Cardiac muscle cell (in vitro differentiated cells and primary cell): ENCODE measurements at regions not wholly inside any gene's neighbourhood (a gene's known extent, or its start where the extent isn't known, plus 50 kb on each side); places are given as distances from the start of the nearest gene placed in this dataset.

Experiments used
- DNase-seq, 2 donors: peaks; one replicate each; pipeline versions ENCODE4 v3.0.0 to v3.0.0-alpha.2; 2010 to 2017; ENCODE audit warnings: low read depth in 1 of 2, low spot score in 1 of 2
- H3K27ac ChIP-seq: fragments of 200-600 bp; sonication (generic); 2 replicates; pipeline ENCODE4 v1.5.1; 2016
- H3K27me3 ChIP-seq: fragments of 200-600 bp; sonication (generic); 2 replicates; pipeline ENCODE4 v1.6.0; 2016; ENCODE audit warnings: control low read depth
- H3K36me3 ChIP-seq: fragments of 200-600 bp; sonication (generic); 2 replicates; pipeline ENCODE4 v1.5.1; 2016; ENCODE audit warnings: control low read depth
- H3K4me1 ChIP-seq: fragments of 200-600 bp; sonication (generic); 2 replicates; pipeline ENCODE4 v1.8.1; 2017; ENCODE audit warnings: low read depth, mild to moderate bottlenecking, mixed run types
- H3K4me3 ChIP-seq: fragments of 200-600 bp; sonication (generic); 2 replicates; pipeline ENCODE4 v1.5.1; 2016; ENCODE audit warnings: mild to moderate bottlenecking
- H3K9me3 ChIP-seq: fragments of 200-600 bp; sonication (generic); 2 replicates; pipeline ENCODE4 v1.5.1; 2017; ENCODE audit warnings: low read depth, mild to moderate bottlenecking, control low read depth
- TF ChIP-seq, protein P1 (sequence below): IDR thresholded peaks from 2 replicates; pipeline ENCODE4 v1.5.1; 2012; ENCODE audit warnings: low read depth, mild to moderate bottlenecking, low read length

DNA sequence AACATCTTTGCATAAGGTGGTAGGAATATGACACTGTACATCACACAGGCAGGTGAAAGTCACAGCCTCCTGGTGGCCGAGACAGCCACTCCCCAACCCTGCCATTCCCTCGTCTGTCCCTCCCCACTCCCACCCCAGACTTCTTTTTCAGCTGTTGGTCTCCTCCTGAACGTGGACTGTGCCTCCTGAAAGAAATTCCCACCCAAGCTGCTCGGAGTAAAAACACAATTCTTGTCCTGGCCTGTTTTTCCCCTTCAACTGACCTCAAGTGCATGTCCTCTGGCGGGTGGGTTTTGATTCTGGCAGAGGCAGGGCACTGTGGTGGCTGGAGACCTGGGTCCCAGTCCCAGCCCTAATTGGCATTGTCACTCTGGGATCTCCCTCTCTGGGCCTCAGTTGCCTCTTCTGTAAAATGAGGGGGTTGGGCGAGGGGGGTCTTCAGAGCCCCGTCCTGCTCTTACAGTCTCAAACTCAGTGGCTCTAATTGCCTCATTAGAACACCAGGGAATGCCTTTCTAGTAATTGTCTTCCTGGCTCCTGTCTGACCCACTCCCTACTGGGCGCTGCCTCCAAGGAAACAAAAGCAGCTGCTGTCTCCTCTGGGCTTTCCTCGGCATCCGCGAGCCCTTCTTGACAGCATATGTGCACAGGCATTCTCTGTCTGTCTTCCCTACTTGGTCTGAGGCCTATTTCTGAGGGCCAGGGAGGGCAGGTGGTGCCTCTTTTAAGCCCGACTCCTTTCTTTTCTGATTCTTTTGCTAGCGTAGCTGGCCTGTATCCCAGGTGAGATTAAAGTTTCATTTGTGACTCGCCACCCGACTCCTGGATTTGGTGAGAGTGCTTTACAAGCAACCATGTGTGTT, 186.6 kb upstream of the RMST start:
- TF ChIP-seq, protein P1, sequence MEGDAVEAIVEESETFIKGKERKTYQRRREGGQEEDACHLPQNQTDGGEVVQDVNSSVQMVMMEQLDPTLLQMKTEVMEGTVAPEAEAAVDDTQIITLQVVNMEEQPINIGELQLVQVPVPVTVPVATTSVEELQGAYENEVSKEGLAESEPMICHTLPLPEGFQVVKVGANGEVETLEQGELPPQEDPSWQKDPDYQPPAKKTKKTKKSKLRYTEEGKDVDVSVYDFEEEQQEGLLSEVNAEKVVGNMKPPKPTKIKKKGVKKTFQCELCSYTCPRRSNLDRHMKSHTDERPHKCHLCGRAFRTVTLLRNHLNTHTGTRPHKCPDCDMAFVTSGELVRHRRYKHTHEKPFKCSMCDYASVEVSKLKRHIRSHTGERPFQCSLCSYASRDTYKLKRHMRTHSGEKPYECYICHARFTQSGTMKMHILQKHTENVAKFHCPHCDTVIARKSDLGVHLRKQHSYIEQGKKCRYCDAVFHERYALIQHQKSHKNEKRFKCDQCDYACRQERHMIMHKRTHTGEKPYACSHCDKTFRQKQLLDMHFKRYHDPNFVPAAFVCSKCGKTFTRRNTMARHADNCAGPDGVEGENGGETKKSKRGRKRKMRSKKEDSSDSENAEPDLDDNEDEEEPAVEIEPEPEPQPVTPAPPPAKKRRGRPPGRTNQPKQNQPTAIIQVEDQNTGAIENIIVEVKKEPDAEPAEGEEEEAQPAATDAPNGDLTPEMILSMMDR: no peak
- H3K27me3 ChIP-seq: no peaks in the 10 kb centered on the region
- H3K36me3 ChIP-seq: no peaks in the 10 kb centered on the region
- DNase-seq: no peak
- no peaks in the 10 kb centered on the region for H3K9me3 ChIP-seq
- H3K4me3 ChIP-seq: no peak overlapping the region
- H3K4me1 ChIP-seq: no peaks in the 10 kb centered on the region
- H3K27ac ChIP-seq: no peak overlapping the region

DNA sequence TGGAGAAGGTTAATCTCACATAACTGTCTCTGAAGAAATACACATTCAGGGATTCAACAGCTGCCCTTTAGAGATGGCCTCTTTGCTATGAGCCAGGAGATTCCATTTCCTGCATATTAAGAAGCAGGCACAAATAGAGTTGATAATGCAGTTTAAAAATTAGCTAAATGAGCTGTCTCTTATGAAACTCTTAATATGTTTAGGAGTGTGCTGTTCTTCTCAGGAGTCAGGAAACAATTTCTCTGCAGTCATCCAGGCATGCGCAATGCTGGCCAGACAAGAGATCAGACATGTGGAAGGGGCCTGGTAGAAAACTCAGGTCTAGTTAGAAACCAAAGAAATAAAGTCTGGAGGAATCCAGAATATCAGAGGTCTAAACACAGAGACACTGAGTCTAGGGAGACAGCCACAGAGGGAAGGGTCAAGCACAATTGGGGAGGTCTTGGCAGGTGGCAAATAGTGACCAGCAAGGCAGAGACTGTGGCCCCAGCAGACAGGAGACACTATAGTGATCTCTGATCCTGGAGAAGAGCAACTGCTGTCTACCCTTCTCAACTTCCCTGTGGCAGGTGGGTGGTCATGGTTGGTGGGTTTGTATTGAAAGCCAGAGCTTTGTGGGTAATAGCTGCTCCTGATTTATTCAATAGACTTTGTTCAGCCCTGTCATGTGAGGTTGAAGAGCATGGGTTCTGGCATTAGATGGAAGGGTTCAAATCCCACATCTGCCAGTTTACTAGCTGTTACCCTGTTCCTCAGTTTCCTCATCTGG, 185.8 kb upstream of the RMST start:
- no peaks in the 10 kb centered on the region for H3K36me3 ChIP-seq
- TF ChIP-seq, protein P1: no peak
- no peaks in the 10 kb centered on the region for H3K4me1 ChIP-seq
- no peak for DNase-seq
- no peaks in the 10 kb centered on the region for H3K9me3 ChIP-seq
- no peak overlapping the region for H3K27ac ChIP-seq
- H3K27me3 ChIP-seq: no peaks in the 10 kb centered on the region
- H3K4me3 ChIP-seq: no peak overlapping the region

DNA sequence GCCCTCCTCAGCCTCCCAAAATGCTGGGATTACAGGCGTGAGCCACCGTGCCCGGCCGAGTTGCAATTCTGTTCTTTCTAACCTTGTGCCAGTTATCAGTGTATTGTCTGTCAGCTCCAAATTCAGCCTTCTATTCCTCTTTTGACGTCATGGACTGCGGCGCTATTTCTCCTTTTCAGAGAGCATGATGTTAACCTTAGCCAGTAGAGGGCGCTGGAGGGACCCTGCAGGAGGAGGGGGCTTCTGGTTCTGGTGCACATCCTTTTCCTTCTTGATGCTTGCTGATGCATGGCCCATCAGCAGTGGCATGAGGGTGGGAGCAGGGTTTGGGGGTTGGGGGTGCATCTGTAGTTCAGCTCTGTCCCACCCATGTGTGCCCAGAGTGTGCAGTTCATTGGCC, 179.3 kb upstream of the RMST start:
- H3K4me1 ChIP-seq: no peaks in the 10 kb centered on the region
- TF ChIP-seq, protein P1: no peak
- H3K27me3 ChIP-seq: no peaks in the 10 kb centered on the region
- H3K36me3 ChIP-seq: no peaks in the 10 kb centered on the region
- no peak overlapping the region for H3K27ac ChIP-seq
- no peaks in the 10 kb centered on the region for H3K9me3 ChIP-seq
- DNase-seq: no peak
- no peak overlapping the region for H3K4me3 ChIP-seq

DNA sequence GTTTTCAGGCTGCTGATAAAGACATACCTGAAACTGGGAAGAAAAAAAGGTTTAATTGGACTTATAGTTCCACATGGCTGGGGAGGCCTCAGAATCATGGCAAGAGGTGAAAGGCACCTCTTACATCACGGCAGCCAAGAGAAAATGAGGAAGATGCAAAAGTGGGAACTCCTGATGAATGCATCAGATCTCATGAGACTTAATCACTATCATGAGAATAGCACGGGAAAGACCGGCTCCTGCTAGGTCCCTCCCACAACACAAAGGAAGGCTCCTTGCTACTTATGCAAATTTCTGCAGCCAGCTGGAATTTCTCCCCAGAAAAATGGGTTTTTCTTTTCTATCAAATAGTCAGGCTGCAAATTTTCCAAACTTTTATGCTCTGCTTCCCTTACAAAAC, 174.1 kb upstream of the RMST start:
- Histone ChIP-seq H3K27ac (no peak overlapping the region), H3K4me1 (no peaks in the 10 kb centered on the region), H3K4me3 (no peak overlapping the region), H3K27me3 (no peaks in the 10 kb centered on the region), H3K9me3 (no peaks in the 10 kb centered on the region), H3K36me3 (no peaks in the 10 kb centered on the region)
- TF ChIP-seq, protein P1: no peak
- DNase-seq: no peak

DNA sequence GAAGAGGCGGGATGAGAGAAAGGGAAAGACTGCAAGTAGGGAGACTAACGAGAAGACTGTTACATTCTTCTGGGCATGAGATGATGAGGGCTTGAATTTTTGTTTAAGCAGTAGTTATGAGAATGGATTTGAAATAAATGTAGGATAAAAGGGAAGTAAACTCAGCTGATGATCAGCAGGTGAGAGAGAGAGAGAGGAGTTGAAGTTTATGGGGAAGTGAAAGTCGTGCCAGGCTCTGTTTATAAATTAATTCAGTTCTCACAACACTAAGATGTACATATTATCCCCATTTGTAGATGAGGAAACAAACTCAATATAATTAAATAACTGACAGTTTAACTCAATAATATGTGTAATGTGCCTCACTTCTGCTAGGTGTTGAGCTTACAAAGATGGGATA, 170.0 kb upstream of the RMST start:
- DNase-seq: no peak
- TF ChIP-seq, protein P1: no peak
- Histone ChIP-seq H3K36me3 (no peaks in the 10 kb centered on the region), H3K27me3 (no peaks in the 10 kb centered on the region), H3K27ac (no peak overlapping the region), H3K9me3 (no peaks in the 10 kb centered on the region), H3K4me1 (no peaks in the 10 kb centered on the region), H3K4me3 (no peak overlapping the region)
